Fibroblast of pulmonary artery (primary cell): ENCODE measurements at regions not wholly inside any gene's neighbourhood (a gene's known extent, or its start where the extent isn't known, plus 50 kb on each side); places are given as distances from the start of the nearest gene placed in this dataset.
A peak's percentile ranks its signal among the peaks of the same experiment; 100 is the strongest.
"Not testable (repeated sequence)": the region's sequence is repeated elsewhere in the genome, so short reads cannot be mapped to it uniquely, and the experiment has no call there.

Experiments
- DNase-seq: peaks from one replicate; pipeline ENCODE4 v3.0.0-alpha.2; 2010; ENCODE audit warnings: low read depth
- H3K4me3 ChIP-seq: replicated peaks from 2 replicates; pipeline ENCODE4 v1.5.1; 2011; ENCODE audit warnings: low read depth, mild to moderate bottlenecking, control low read depth, low read length, moderate library complexity
- CTCF ChIP-seq: IDR thresholded peaks from 2 replicates; pipeline ENCODE4 v1.5.1; 2011; ENCODE audit warnings: mild to moderate bottlenecking, control low read depth, low read length, inconsistent platforms; ENCODE audit errors: missing control alignments

DNA sequence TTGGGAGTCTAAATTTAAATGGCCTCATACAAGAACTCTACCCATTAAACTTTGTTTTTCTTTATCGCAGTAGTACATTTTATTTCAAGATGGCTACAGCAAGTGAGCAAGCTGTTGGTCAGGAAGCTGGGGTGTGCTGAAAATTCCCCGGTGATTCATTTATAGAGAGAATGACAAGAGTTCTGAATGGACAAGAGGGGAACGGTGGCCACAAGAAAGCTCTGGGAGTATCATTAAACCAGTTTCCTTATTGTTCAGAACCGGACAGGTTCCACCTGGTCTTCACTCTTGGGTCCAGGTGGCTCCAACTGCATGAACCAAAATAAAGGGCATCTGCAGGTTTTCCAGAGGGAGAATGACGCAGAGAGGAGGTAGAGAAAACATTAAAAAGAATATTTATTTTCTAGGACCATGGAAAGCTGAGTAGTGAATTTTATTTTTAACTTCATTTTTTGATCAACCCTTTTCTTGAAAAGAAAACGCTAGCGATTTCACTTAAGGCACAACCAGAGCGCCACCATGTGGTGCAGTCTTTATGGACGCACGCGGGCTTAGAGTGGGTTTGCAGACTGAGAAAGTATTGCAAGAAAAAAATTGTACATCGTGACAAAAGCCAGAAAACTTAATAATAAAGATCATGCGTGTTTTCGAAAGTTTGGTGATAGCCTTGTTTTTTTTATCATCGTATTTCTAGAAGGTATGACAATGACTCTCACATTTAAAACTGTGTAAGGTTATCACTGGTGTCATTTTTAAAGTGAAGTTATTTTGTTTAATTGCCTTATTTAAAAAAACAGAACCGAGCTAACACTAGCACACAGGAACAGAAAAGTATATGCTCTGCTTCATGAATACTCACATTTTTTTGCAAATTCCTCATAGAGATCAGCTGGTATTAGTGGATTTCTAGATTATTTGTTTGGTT lies 97.9 kb upstream of the NOL4 start:
- peak; percentile 74 for DNase-seq
- TF ChIP-seq CTCF: peak; percentile 69
- H3K4me3 ChIP-seq: no peak overlapping the region

- no peak for DNase-seq
- no peak for TF ChIP-seq CTCF
- no peak overlapping the region for H3K4me3 ChIP-seq
These were observed 105.1 kb upstream of the NOL4 start for GRCh38 chr18:34329840-34330239.

DNA sequence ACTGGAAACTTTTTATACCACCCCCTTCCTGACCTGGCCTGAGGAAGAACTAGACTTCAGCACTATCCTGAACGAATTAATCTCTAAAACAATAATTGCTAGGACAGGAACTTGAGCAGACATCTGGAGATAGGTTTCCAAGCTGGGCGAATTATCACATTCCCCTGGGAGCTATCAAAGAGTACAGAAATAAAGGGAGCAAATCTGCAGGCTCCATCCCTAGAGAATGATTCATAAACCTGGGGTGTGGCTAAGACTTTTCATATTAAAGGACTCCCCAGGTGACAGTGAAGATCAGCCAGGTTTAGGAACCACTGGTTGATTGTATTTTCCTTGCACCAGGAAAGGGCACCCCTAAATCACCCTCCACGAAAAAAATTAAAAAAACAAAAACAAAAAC lies 105.6 kb upstream of the NOL4 start:
- no peak for DNase-seq
- H3K4me3 ChIP-seq: no peak overlapping the region
- no peak for TF ChIP-seq CTCF

- not testable (repeated sequence) for DNase-seq, H3K4me3 ChIP-seq
These were observed 106.2 kb upstream of the NOL4 start for GRCh38 chr18:34330907-34331306.

DNA sequence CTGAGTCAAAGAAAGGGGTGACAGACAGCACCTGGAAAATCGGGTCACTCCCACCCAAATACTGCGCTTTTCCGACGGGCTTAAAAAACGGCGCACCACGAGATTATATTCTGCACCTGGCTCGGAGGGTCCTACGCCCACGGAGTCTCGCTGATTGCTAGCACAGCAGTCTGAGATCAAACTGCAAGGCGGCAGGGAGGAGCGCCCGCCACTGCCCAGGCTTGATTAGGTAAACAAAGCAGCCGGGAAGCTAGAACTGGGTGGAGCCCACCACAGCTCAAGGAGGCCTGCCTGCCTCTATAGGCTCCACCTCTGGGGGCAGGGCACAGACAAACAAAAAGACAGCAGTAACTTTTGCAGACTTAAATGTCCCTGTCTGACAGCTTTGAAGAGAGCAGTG lies 106.6 kb upstream of the NOL4 start:
- not testable (repeated sequence) for H3K4me3 ChIP-seq, DNase-seq

- no peak overlapping the region for H3K4me3 ChIP-seq
- no peak for DNase-seq
- no peak for TF ChIP-seq CTCF
These were observed 114.4 kb upstream of the NOL4 start for GRCh38 chr18:34339155-34339554.

DNA sequence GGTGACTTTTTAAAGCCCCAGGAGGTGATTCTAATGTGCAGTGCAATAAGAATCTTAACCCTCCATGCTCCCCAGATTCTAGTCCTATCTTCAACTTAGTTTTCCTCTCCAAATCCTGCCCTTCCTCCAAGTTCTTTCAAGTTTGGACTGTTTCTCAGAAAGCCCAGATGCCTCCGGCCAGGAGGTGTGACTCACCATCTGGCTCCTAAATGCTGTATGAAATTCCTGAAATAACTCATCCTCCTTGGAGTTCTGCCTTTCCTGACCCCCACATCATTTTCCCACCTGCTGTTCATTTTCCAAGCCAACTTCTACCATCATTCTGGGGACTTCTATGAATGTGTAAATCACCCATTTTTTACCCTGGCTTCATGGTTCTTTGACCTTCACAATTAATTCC lies 118.2 kb upstream of the NOL4 start:
- no peak for TF ChIP-seq CTCF
- DNase-seq: peak; percentile 16

GRCh38 chr18:34345738-34346137 lies 121.0 kb upstream of the NOL4 start:
- no peak for DNase-seq
- no peak overlapping the region for H3K4me3 ChIP-seq
- TF ChIP-seq CTCF: no peak

More for the DNA sequence above, 118.2 kb upstream of the NOL4 start:
- no peak overlapping the region for H3K4me3 ChIP-seq
